ENCODE measurements at regions not wholly inside any gene's neighbourhood (a gene's known extent, or its start where the extent isn't known, plus 50 kb on each side); places are given as distances from the start of the nearest gene placed in this dataset.
"Not testable (repeated sequence)": the region's sequence is repeated elsewhere in the genome, so short reads cannot be mapped to it uniquely, and the experiment has no call there.

DNA sequence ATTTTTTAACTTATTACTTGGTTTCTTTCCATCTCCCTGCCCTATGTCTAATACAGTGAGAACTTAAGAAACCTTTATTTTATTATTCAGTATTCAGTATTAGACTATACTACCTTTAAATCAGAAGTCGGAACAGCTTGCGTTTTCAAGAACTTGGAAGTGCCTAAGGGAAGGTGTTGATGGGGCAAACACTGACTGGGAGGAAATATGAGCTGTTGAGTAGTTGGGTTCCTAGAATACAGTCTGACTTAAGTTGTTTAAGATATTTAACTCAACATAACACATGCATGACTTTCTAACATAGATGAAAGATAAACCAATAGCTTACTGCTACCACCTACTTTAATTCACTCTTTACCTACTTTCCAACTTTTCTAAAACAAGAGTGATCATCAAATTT lies 1048.1 kb downstream of the ROBO2 start:
- Histone ChIP-seq H3K4me3 (ENCODE audit: low read depth in 1 of 5, low read length in 5 of 5) (no peak overlapping the region), H3K27me3 (ENCODE audit: control insufficient read depth in 5 of 5, insufficient read depth in 4 of 5, low read length in 5 of 5) (no peaks in the 10 kb centered on the region), H3K9ac (ENCODE audit: low read length in 5 of 5) (no peak overlapping the region), H3K9me3 (ENCODE audit: control insufficient read depth in 5 of 5, low read length in 5 of 5) (peaks cover 0 to 3% (median 0%) of the 10 kb centered on the region in 5 donors), H3K36me3 (ENCODE audit: control insufficient read depth in 5 of 5, insufficient read depth in 5 of 5, low read length in 5 of 5) (no peaks in the 10 kb centered on the region), H3K4me1 (ENCODE audit: control insufficient read depth in 5 of 5, insufficient read depth in 5 of 5, low read length in 5 of 5) (no peaks in the 10 kb centered on the region), H3K27ac (ENCODE audit: low read depth, low read length) (no peak overlapping the region)

DNA sequence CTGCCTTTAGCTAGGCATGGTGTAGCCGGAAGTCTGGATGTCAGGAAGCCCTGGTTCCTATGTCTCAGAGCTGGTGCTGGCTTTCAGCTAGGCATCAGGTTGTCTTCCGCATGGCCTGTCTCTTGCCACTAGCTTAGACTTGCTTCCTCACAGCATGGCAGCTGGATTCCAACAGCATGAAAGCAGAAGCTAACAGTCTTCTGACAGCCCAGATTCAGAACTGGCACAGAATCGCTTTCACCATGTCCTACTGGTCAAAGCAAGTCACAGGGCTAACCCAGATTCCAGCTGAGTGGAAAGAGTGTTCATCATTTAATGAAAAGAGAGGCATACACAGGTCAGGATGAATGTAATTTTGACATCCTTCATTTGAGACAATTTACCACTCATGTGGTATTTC lies 1050.5 kb downstream of the ROBO2 start:
- Histone ChIP-seq H3K9me3 (ENCODE audit: control insufficient read depth in 5 of 5, low read length in 5 of 5) (peaks cover 0 to 3% (median 0%) of the 10 kb centered on the region in 5 donors), H3K9ac (ENCODE audit: low read length in 5 of 5) (no peak overlapping the region), H3K27ac (ENCODE audit: low read depth, low read length) (no peak overlapping the region), H3K4me3 (ENCODE audit: low read depth in 1 of 5, low read length in 5 of 5) (no peak overlapping the region), H3K4me1 (ENCODE audit: control insufficient read depth in 5 of 5, insufficient read depth in 5 of 5, low read length in 5 of 5) (no peaks in the 10 kb centered on the region), H3K36me3 (ENCODE audit: control insufficient read depth in 5 of 5, insufficient read depth in 5 of 5, low read length in 5 of 5) (no peaks in the 10 kb centered on the region), H3K27me3 (ENCODE audit: control insufficient read depth in 5 of 5, insufficient read depth in 4 of 5, low read length in 5 of 5) (no peaks in the 10 kb centered on the region)

DNA sequence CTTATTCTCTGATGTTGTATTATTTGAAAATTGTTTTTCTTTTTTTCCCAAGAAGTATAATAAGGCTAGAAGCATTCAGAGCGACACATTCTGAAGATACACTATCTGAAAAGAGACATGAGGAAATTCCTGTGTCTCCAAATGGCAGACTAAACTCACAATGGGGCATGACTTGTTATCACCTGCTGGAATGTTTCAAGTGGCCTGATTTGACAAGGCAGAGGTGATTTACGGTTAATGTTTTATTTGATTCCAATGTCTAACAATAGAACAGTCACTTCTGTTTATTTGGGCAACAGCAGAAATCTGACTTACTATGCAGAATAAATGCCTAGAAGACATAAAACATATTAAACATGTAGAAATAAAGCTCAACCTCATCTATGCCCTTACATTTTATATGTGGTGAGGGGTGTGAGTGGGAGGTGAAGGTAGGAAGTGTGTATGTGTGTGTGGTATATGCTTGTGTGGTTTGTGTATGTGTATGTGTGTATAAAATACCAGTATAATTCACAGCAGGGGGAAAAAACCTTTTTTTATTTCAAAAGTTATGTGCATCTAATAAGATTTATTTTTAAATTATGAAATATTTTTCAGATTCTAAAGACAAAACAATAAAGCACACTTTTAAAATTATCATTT lies 1051.7 kb downstream of the ROBO2 start:
- Histone ChIP-seq H3K27ac (ENCODE audit: low read depth, low read length) (no peak overlapping the region), H3K36me3 (ENCODE audit: control insufficient read depth in 5 of 5, insufficient read depth in 5 of 5, low read length in 5 of 5) (no peaks in the 10 kb centered on the region), H3K4me3 (ENCODE audit: low read depth in 1 of 5, low read length in 5 of 5) (no peak overlapping the region), H3K9me3 (ENCODE audit: control insufficient read depth in 5 of 5, low read length in 5 of 5) (peaks cover 0 to 3% (median 0%) of the 10 kb centered on the region in 5 donors), H3K9ac (ENCODE audit: low read length in 5 of 5) (no peak overlapping the region), H3K4me1 (ENCODE audit: control insufficient read depth in 5 of 5, insufficient read depth in 5 of 5, low read length in 5 of 5) (no peaks in the 10 kb centered on the region), H3K27me3 (ENCODE audit: control insufficient read depth in 5 of 5, insufficient read depth in 4 of 5, low read length in 5 of 5) (no peaks in the 10 kb centered on the region)

DNA sequence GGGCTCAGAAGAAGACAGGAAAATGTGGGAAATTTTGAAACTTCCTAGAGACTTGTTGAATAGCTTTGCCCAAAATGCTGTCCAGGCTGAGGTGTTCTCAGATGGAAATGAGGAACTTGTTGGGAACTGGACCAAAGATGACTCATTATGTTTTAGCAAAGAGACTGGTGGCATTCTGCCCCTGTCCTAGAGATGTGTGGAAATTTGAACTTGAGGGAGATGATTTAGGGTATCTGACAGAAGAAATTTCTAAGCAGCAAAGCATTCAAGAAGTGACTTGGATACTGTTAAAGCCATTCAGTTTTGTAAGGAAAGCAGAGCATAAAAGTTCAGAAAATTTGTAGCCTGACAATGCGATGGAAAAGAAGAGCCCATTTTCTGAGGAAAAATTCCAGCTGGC lies 1052.7 kb downstream of the ROBO2 start:
- not testable (repeated sequence) for H3K4me3 ChIP-seq (ENCODE audit: low read depth in 1 of 5, low read length in 5 of 5); H3K9me3 ChIP-seq (ENCODE audit: control insufficient read depth in 5 of 5, low read length in 5 of 5); H3K36me3 ChIP-seq (ENCODE audit: control insufficient read depth in 5 of 5, insufficient read depth in 5 of 5, low read length in 5 of 5); H3K27me3 ChIP-seq (ENCODE audit: control insufficient read depth in 5 of 5, insufficient read depth in 4 of 5, low read length in 5 of 5); H3K27ac ChIP-seq (ENCODE audit: low read depth, low read length); H3K9ac ChIP-seq (ENCODE audit: low read length in 5 of 5); H3K4me1 ChIP-seq (ENCODE audit: control insufficient read depth in 5 of 5, insufficient read depth in 5 of 5, low read length in 5 of 5)

DNA sequence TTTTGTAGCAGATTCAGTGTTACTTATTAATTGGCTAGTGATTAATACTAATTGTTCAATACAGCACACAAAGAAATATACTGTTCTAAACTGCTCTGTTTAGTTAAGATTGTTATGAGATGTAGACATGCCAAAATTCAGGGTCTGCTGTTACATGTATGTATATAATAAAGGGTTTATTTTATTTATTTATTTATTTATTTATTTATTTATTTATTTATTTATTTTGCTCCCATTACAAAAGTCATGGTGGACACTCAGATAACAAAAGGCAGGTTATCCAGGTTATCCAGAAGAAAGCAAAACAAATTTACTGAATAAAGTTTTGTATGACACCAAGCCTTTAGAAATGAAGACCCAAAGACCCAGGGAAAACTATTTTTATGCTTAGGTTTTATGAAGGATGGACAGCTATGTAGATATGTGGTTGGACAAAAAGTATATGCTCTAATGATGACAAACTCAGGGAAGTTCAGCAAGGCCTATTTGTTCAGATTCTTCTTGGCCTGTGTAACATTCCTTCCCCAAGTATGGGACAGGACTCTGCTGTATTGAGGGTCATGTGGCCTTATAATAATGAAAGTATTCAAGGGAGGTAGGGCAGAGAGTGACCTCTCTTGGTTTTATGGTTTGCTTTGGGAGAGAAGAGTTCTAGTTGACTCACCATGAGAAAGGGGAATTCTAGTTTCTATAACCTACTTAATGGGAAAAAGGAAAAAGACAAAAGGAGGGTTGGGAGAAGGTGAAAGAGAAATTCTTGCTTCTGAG lies 1056.8 kb downstream of the ROBO2 start:
- Histone ChIP-seq H3K4me1 (ENCODE audit: control insufficient read depth in 5 of 5, insufficient read depth in 5 of 5, low read length in 5 of 5) (no peaks in the 10 kb centered on the region), H3K27me3 (ENCODE audit: control insufficient read depth in 5 of 5, insufficient read depth in 4 of 5, low read length in 5 of 5) (no peaks in the 10 kb centered on the region), H3K27ac (ENCODE audit: low read depth, low read length) (no peak overlapping the region), H3K9ac (ENCODE audit: low read length in 5 of 5) (no peak overlapping the region), H3K4me3 (ENCODE audit: low read depth in 1 of 5, low read length in 5 of 5) (no peak overlapping the region), H3K36me3 (ENCODE audit: control insufficient read depth in 5 of 5, insufficient read depth in 5 of 5, low read length in 5 of 5) (no peaks in the 10 kb centered on the region), H3K9me3 (ENCODE audit: control insufficient read depth in 5 of 5, low read length in 5 of 5) (no peaks in the 10 kb centered on the region)

DNA sequence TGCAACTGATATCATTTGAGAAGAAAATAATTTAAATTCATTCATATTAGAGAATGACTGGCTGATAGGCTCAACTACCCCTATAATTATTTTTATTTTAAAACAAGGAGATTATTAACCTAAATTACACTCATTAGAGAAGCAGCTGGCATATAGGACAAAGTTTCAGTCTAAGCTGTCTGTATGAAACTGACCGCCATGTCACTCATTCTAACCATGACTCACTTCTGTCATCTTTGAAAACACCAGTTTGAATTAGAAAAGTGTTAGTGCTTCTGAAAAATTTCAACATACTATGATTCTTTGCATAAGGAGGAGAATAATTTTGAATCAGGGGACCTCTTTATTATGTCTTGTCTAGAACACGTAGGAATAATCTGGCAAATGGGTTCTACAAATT lies 1058.5 kb downstream of the ROBO2 start:
- Histone ChIP-seq H3K36me3 (ENCODE audit: control insufficient read depth in 5 of 5, insufficient read depth in 5 of 5, low read length in 5 of 5) (no peaks in the 10 kb centered on the region), H3K9me3 (ENCODE audit: control insufficient read depth in 5 of 5, low read length in 5 of 5) (no peaks in the 10 kb centered on the region), H3K4me1 (ENCODE audit: control insufficient read depth in 5 of 5, insufficient read depth in 5 of 5, low read length in 5 of 5) (no peaks in the 10 kb centered on the region), H3K4me3 (ENCODE audit: low read depth in 1 of 5, low read length in 5 of 5) (no peak overlapping the region), H3K27me3 (ENCODE audit: control insufficient read depth in 5 of 5, insufficient read depth in 4 of 5, low read length in 5 of 5) (no peaks in the 10 kb centered on the region), H3K9ac (ENCODE audit: low read length in 5 of 5) (no peak overlapping the region), H3K27ac (ENCODE audit: low read depth, low read length) (no peak overlapping the region)

DNA sequence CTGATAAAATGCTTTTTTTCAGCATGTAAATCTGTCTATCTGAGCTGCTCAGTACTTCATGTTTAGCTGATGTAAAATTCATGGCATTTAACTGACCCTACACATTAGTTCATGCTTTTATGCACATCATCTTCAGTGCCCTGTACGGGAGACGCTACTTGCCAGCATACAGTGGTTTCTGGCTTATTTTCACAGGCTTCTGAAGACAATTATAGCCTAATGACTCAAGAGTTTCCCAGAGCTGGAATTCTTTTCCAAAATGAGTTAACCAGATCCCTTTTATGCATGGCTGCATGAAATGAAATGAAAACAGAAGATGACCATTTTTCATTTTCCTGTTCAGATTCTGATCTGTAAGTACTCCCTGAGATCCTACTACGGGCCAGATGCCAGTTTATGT lies 1061.5 kb downstream of the ROBO2 start:
- H3K4me1 ChIP-seq (ENCODE audit: control insufficient read depth in 5 of 5, insufficient read depth in 5 of 5, low read length in 5 of 5) = no peaks in the 10 kb centered on the region
- H3K27me3 ChIP-seq (ENCODE audit: control insufficient read depth in 5 of 5, insufficient read depth in 4 of 5, low read length in 5 of 5) = no peaks in the 10 kb centered on the region
- no peak overlapping the region for H3K27ac ChIP-seq (ENCODE audit: low read depth, low read length)

DNA sequence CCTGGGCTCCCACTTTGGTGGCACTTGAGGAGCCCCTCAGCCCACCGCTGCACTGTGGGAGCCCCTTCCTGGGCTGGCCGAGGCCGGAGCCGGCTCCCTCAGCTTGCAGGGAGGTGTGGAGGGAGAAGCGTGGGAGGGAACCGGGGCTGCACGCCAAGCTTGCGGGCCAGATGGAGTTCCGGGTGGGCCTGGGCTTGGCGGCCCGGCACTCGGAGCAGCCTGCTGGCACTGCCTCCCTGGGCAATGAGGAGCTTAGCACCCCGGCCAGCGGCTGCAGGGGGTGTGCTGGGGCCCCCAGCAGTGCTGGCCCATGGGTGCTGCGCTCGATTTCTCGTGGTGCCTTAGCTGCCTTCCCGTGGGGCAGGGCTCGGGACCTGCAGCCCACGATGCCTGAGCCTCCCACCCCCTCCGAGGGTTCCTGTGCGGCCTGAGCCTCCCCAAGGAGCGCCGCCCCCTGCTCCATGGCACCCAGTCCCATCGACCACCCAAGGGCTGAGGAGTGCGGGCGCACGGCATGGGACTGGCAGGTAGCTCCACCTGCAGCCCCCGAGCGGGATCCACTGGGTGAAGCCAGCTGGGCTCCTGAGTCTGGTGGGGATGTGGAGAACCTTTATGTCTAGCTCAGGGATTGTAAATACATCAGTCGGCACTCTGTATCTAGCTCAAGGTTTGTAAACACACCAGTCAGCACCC lies 1068.5 kb downstream of the ROBO2 start:
- H3K4me3 ChIP-seq (ENCODE audit: low read depth in 1 of 5, low read length in 5 of 5); H3K36me3 ChIP-seq (ENCODE audit: control insufficient read depth in 5 of 5, insufficient read depth in 5 of 5, low read length in 5 of 5); H3K9ac ChIP-seq (ENCODE audit: low read length in 5 of 5); H3K9me3 ChIP-seq (ENCODE audit: control insufficient read depth in 5 of 5, low read length in 5 of 5); H3K27me3 ChIP-seq (ENCODE audit: control insufficient read depth in 5 of 5, insufficient read depth in 4 of 5, low read length in 5 of 5); H3K27ac ChIP-seq (ENCODE audit: low read depth, low read length): not testable (repeated sequence)
- peaks cover 0 to 14% (median 6%) of the 10 kb centered on the region in 5 donors for H3K4me1 ChIP-seq (ENCODE audit: control insufficient read depth in 5 of 5, insufficient read depth in 5 of 5, low read length in 5 of 5)

More for the DNA sequence above, 1061.5 kb downstream of the ROBO2 start:
- Histone ChIP-seq H3K4me3 (ENCODE audit: low read depth in 1 of 5, low read length in 5 of 5) (no peak overlapping the region), H3K9ac (ENCODE audit: low read length in 5 of 5) (no peak overlapping the region), H3K36me3 (ENCODE audit: control insufficient read depth in 5 of 5, insufficient read depth in 5 of 5, low read length in 5 of 5) (no peaks in the 10 kb centered on the region), H3K9me3 (ENCODE audit: control insufficient read depth in 5 of 5, low read length in 5 of 5) (no peaks in the 10 kb centered on the region)

DNA sequence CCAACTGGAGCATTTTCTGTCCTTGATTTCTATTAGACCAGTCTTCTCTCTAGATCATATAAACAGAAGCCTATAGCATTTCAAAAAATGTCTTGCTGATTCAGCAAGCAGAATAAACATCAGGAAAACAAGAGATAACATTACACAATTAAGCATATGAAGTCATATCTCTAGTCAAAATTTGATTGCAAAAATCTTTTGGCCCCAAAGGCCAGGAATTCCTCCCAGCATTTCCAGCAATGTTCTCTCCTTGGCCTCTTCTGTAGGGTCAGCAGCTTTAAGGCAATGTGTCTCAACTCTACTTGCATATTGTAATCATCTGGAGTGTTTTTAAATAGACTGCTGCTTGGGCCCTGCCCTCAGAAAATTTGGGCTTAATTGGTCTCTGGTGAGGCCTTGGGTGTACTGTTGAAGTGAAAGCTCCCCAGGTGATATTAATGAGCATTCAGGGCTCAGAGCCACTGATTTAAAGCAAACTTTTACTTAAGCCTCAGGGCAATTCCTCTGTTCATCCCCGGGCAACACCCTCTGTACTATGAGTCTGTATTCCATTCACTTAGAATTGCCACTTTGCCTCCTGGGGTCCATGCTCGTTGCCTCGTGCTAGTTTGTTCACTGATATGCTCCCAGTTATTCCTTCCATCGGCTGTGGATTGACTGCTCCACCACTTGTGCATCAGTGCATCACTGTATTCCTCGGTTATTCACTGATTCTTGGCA lies 1072.6 kb downstream of the ROBO2 start:
- no peak overlapping the region for H3K27ac ChIP-seq (ENCODE audit: low read depth, low read length)
- H3K9me3 ChIP-seq (ENCODE audit: control insufficient read depth in 5 of 5, low read length in 5 of 5) = no peaks in the 10 kb centered on the region
- no peak overlapping the region for H3K9ac ChIP-seq (ENCODE audit: low read length in 5 of 5)
- H3K36me3 ChIP-seq (ENCODE audit: control insufficient read depth in 5 of 5, insufficient read depth in 5 of 5, low read length in 5 of 5) = no peaks in the 10 kb centered on the region
- H3K4me3 ChIP-seq (ENCODE audit: low read depth in 1 of 5, low read length in 5 of 5) = no peak overlapping the region
- peaks cover 0 to 14% (median 6%) of the 10 kb centered on the region in 5 donors for H3K4me1 ChIP-seq (ENCODE audit: control insufficient read depth in 5 of 5, insufficient read depth in 5 of 5, low read length in 5 of 5)
- H3K27me3 ChIP-seq (ENCODE audit: control insufficient read depth in 5 of 5, insufficient read depth in 4 of 5, low read length in 5 of 5) = no peaks in the 10 kb centered on the region

DNA sequence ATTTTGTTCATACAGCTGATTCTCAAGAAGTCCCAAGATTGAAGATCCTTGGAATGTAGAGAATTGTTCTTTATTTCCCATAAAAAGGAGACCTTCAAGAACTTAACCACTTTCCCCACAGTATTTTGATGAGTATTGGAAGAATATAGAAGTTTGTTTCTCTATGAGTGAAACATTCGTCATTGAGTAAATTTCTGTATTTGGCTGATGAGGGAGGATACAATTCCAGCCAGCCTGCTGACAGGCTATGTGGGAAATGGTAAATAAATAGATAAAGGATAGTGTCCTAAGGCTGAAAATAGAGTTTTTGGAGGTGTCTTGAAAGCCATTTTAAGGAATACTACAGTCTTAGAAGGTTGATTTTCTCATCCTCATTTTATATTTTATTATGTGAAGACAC lies 1076.1 kb downstream of the ROBO2 start:
- no peaks in the 10 kb centered on the region for H3K27me3 ChIP-seq (ENCODE audit: control insufficient read depth in 5 of 5, insufficient read depth in 4 of 5, low read length in 5 of 5)
- no peak overlapping the region for H3K9ac ChIP-seq (ENCODE audit: low read length in 5 of 5)
- H3K36me3 ChIP-seq (ENCODE audit: control insufficient read depth in 5 of 5, insufficient read depth in 5 of 5, low read length in 5 of 5) = no peaks in the 10 kb centered on the region
- no peak overlapping the region for H3K27ac ChIP-seq (ENCODE audit: low read depth, low read length)
- peaks cover 0 to 4% (median 0%) of the 10 kb centered on the region in 5 donors for H3K9me3 ChIP-seq (ENCODE audit: control insufficient read depth in 5 of 5, low read length in 5 of 5)
- H3K4me1 ChIP-seq (ENCODE audit: control insufficient read depth in 5 of 5, insufficient read depth in 5 of 5, low read length in 5 of 5) = peaks cover 0 to 14% (median 6%) of the 10 kb centered on the region in 5 donors
- no peak overlapping the region for H3K4me3 ChIP-seq (ENCODE audit: low read depth in 1 of 5, low read length in 5 of 5)

Data from subcutaneous abdominal adipose tissue (tissue), 5 donors.